ENCODE measurements at regions not wholly inside any gene's neighbourhood (a gene's known extent, or its start where the extent isn't known, plus 50 kb on each side); places are given as distances from the start of the nearest gene placed in this dataset.
"Not testable (repeated sequence)": the region's sequence is repeated elsewhere in the genome, so short reads cannot be mapped to it uniquely, and the experiment has no call there.

- no peak for DNase-seq (ENCODE audit: extremely low read depth in 1 of 2, low read depth in 1 of 2)
Measured at GRCh38 chr5:154702477-154702876, 52.7 kb upstream of the LARP1 start.

GRCh38 chr5:154701725-154702124, 53.5 kb upstream of the LARP1 start:
- not testable (repeated sequence) for DNase-seq (ENCODE audit: extremely low read depth in 1 of 2, low read depth in 1 of 2)

DNA sequence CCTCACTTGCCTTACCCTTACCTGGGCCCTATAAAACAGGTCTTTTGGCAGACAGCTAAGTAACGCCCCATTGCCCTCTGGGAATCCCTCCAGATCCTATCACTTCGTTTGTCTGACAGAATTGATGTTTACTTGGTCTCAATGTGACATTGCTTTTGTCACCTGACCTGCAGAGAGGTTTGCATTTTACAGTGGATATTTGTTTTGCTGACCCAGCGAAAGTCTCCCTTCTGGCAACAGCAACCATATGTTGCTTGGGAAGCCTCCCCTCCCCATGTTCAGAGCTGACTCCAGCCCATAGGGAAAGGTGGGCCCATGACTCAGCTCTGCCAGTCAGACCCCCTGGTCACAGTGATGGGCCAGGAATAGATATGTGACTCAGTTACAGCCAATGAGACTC, 54.0 kb upstream of the LARP1 start:
- DNase-seq (ENCODE audit: extremely low read depth in 1 of 2, low read depth in 1 of 2): no peak

- DNase-seq (ENCODE audit: extremely low read depth in 1 of 2, low read depth in 1 of 2): not testable (repeated sequence)
Measured at GRCh38 chr5:154700289-154700928, 54.8 kb upstream of the LARP1 start.

DNA sequence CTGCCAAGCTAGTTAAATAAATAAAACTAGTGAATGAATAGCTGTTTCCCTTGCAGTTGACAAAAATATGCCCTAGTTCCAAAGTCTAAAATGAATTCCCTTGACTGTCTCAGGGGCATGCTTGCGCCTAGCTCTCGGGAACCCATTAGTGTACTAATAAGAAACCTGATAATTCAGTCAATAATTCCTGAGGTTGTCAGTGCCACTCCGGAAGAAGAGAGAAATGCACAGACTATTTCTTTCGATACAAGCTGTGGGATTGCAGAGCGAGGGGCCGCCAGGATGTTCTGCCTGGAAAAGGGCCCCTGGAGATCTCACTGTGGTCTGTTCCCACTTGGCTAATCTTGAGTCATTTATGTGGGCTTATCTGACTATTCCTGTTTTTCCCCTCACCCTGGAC, 56.4 kb upstream of the LARP1 start:
- DNase-seq (ENCODE audit: extremely low read depth in 1 of 2, low read depth in 1 of 2): no peak

- DNase-seq (ENCODE audit: extremely low read depth in 1 of 2, low read depth in 1 of 2): no peak
Measured at GRCh38 chr5:154697371-154697770, 57.8 kb upstream of the LARP1 start.

- DNase-seq (ENCODE audit: extremely low read depth in 1 of 2, low read depth in 1 of 2): no peak
Measured at GRCh38 chr5:154696891-154697290, 58.3 kb upstream of the LARP1 start.

DNA sequence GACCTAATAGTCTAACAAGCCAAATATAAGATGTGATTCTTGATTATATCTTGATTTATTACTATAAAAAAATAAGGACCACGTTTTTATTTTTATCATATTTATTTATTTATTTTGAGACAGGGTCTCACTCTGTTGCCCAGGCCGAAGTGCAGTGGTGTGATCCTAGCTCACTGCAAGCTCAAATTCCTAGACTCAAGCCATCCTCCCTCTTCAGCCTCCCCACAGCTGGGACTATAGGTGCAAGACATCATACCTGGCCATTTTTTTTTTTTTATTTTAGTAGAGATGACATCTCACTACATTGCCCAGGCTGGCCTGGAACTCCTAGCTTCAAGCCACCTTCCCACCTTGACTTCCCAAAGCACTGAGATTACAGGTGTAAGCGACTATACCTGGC, 61.0 kb upstream of the LARP1 start:
- DNase-seq (ENCODE audit: extremely low read depth in 1 of 2, low read depth in 1 of 2): no peak

DNA sequence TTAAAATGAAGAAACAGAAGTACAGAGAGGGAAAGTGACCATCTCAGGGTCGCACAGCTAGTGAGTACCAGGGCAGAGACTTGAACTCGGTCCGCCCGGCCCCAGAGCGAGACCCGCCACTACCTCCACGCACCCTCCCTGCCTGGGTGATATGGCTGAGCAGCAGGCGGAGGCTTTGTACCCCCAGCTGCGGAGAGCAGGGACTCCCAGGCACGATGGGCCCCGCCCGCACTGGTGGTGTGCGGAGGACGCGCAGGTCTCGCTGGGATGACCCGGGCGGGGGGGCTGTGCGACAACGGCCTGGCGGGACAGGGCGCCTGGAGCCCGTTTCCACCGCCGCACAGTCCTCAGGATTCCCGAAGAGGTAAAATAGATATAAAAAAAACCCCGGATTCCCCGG, 64.7 kb upstream of the LARP1 start:
- DNase-seq (ENCODE audit: extremely low read depth in 1 of 2, low read depth in 1 of 2): no peak

GRCh38 chr5:154686490-154686889, 68.7 kb upstream of the LARP1 start:
- DNase-seq (ENCODE audit: extremely low read depth in 1 of 2, low read depth in 1 of 2): no peak

DNA sequence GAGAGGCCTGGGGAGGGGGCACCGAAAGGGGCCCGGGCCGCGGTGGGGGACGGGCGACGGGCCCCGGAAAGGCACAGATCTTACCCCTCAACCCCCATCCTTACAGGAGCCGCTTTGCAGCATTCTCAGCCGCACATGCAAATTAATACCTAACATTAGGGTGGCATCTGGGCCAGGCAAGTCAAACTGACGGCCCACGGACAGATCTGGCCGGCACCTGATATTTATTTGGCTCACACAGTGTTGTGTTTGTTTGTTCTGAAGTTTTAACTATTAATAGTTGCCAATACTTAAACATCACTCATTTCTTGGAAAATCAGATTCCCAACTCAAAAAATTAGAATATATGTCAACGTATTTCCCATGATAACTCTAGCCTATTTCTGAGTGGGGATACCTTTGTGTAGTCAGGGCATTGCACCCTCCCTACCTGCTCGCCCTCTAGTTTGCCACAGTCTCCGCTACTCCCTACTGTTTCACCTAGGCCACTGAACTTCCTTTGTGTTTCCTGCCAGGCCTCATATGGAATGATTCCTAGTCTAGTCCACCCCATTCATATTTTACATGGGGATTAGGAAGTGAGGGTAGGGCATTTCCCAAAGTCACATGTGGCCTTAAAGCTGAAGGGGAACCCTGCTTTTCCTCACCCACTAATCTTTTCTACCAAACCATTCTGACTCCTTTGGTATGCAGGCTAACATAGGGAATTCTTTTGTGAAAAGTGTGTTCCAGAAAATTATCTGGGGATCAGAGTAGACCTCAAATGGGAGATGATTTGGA, 71.9 kb upstream of the LARP1 start:
- DNase-seq (ENCODE audit: extremely low read depth in 1 of 2, low read depth in 1 of 2): no peak

DNA sequence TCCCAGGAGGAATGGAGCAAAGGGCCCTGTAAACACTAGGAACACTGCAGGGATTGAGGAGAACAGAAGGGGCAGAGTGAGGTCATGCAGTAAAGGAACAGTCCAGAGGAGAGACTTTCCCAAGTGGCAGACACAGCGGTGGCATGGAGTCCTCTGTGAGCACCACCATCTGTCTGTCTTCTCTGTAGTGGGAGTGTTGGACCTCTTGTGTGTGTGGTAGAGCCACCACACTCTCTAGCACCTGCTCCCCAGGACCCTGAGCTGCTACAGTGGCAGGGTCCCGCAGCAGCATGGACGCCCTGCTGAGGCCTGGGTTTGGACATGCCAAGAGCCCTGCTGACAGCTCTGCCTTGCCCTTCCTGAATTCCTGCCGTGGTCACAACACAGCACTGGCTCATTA, 75.7 kb upstream of the LARP1 start:
- DNase-seq (ENCODE audit: extremely low read depth in 1 of 2, low read depth in 1 of 2): no peak

- DNase-seq (ENCODE audit: extremely low read depth in 1 of 2, low read depth in 1 of 2): no peak
Measured at GRCh38 chr5:154677921-154678320, 77.3 kb upstream of the LARP1 start.

GRCh38 chr5:154676508-154676907, 78.7 kb upstream of the LARP1 start:
- DNase-seq (ENCODE audit: extremely low read depth in 1 of 2, low read depth in 1 of 2): no peak

GRCh38 chr5:154674029-154674428, 81.1 kb upstream of the LARP1 start:
- no peak for DNase-seq (ENCODE audit: extremely low read depth in 1 of 2, low read depth in 1 of 2)

- DNase-seq (ENCODE audit: extremely low read depth in 1 of 2, low read depth in 1 of 2): no peak
Measured at GRCh38 chr5:154673506-154673905, 81.7 kb upstream of the LARP1 start.

DNA sequence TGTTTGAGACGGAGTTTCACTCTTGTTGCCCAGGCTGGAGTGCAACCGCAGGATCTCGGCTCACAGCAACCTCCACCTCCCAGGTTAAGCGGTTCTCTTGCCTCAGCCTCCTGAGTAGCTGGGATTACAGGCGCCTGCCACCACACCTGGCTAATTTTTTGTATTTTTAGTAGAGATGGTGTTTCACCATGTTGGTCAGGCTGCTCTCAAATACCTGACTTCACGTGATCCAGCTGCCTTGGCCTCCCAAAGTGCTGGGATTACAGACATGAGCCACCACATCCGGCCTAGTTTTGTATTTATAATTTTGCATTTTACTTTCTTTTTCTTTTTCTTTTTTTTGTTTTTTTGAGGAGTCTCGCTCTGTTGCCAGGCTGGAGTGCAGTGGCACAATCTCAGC, 85.3 kb upstream of the LARP1 start:
- not testable (repeated sequence) for DNase-seq (ENCODE audit: extremely low read depth in 1 of 2, low read depth in 1 of 2)

DNA sequence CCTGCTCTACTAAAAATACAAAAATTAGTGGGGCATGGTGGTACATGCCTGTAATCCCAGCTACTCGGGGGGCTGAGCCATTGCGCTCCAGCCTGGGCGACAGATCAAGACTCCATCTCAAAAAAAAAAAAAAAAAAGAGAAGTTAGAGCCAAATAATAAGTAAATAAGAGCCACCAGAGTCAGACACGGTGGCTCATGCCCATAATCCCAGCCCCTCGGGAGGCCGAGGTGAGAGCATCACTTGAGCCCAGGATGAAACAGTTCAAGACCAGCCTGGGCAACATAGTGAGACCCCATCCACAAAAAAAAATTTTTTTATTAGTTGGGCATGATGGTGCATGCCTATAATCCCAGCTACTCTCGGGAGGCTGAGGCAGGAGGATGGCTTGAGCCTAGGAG, 85.8 kb upstream of the LARP1 start:
- no peak for DNase-seq (ENCODE audit: extremely low read depth in 1 of 2, low read depth in 1 of 2)

GRCh38 chr5:154664869-154665268, 90.3 kb upstream of the LARP1 start:
- no peak for DNase-seq (ENCODE audit: extremely low read depth in 1 of 2, low read depth in 1 of 2)

DNA sequence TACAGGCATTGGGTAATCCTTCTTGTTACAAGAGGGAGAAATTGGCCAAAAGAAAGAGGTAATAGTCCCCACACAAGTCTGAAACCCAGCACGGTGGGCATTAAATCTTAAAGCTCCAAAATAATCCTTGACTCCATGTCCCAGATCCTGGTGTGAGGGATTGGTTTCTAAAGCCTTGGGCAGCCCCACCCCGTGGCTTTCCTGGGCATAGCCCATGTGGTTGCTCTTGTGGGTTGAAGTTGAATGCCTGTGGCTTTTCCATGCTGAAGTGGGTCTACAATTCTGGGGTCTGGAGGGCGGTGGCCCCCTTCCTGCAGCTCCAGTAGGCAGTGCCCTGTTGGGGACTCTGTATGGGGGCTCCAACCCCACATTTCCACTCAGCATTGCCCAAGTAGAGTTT, 91.8 kb upstream of the LARP1 start:
- no peak for DNase-seq (ENCODE audit: extremely low read depth in 1 of 2, low read depth in 1 of 2)

DNA sequence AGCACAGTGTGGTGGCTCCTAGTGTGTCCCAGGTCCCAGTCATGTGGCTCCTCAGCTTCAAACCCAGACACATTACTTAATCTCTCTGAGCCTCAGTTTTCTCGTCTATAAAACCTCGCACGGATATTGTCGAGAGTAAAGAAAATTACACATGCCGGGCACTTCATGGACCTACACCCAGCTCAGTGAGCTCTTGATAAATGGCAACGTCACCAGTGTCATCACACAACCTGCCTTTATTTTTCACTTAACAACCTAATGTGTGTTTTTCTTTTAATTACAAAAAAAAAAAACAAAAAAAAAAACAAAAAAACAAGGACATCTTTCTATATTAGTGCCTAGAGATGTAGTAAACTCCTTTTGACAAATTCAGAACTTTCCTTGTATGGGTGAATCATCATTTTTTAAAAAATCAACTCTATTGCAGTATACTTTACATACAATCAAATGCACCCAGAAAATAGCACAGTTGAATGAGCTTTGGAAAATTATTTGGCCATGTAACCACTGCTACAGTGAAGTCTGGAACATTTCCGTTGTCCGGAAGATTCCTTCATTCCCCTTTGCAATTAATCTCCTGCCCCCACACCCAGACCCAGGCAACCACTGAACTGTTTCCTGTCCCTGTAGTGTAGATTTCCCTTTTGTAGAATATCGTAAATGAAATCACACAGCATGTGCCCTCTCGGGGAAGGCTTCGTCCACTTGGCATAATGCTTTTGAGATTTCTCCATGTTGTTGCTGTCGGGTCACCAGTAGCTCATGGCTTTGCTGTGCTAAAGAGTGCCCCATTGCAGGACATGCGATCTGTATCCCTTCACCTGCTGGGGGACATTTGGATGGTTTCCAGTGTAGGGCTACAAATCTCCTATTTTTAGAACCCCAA, 100.4 kb upstream of the LARP1 start:
- DNase-seq (ENCODE audit: extremely low read depth in 1 of 2, low read depth in 1 of 2): no peak
